ENCODE measurements at regions not wholly inside any gene's neighbourhood (a gene's known extent, or its start where the extent isn't known, plus 50 kb on each side); places are given as distances from the start of the nearest gene placed in this dataset.

- H3K9me2 ChIP-seq (replicated peaks; ENCODE audit: insufficient read depth, low read length), result no peaks in the 10 kb centered on the region
- no peak for TF ChIP-seq CTCF (IDR thresholded peaks at IDR 0.05; ENCODE audit: insufficient read depth, low read length, poor library complexity, severe bottlenecking)
- no peak for TF ChIP-seq EZH2phosphoT487 (conservative IDR thresholded peaks at IDR 0.05; ENCODE audit: low read length)
- no peak overlapping the region for H3K4me3 ChIP-seq (ENCODE audit: insufficient read depth, low read length, poor library complexity, severe bottlenecking)
- H3K27me3 ChIP-seq (ENCODE audit: low read length), result no peaks in the 10 kb centered on the region
- no peaks in the 10 kb centered on the region for H3F3A ChIP-seq (ENCODE audit: insufficient read depth)
- no peaks in the 10 kb centered on the region for H3K36me3 ChIP-seq (ENCODE audit: low read length)
- no peak overlapping the region for H3K9ac ChIP-seq (ENCODE audit: low read length)
- H3K9me3 ChIP-seq (ENCODE audit: insufficient read depth, low read length), result no peaks in the 10 kb centered on the region
- H3K4me2 ChIP-seq (ENCODE audit: low read depth, low read length, poor library complexity, severe bottlenecking), result no peak overlapping the region
- H2AFZ ChIP-seq (ENCODE audit: low read depth, low read length, severe bottlenecking), result no peak overlapping the region
- no peaks in the 10 kb centered on the region for H4K20me1 ChIP-seq (ENCODE audit: low read depth, low read length)
- no peak overlapping the region for H3K27ac ChIP-seq (ENCODE audit: low read depth, low read length)
- H3K79me2 ChIP-seq (ENCODE audit: insufficient read depth, low read length), result no peaks in the 10 kb centered on the region
These were observed 400.5 kb downstream of the SHANK2 start for GRCh38 chr11:70851907-70852306.

- TF ChIP-seq CTCF (IDR thresholded peaks at IDR 0.05; ENCODE audit: insufficient read depth, low read length, poor library complexity, severe bottlenecking) (no peak), EZH2phosphoT487 (conservative IDR thresholded peaks at IDR 0.05; ENCODE audit: low read length) (no peak)
- Histone ChIP-seq H3K9me3 (ENCODE audit: insufficient read depth, low read length) (no peaks in the 10 kb centered on the region), H3F3A (ENCODE audit: insufficient read depth) (no peaks in the 10 kb centered on the region), H3K36me3 (ENCODE audit: low read length) (no peaks in the 10 kb centered on the region), H3K9ac (ENCODE audit: low read length) (no peak overlapping the region), H3K27ac (ENCODE audit: low read depth, low read length) (no peak overlapping the region), H3K4me2 (ENCODE audit: low read depth, low read length, poor library complexity, severe bottlenecking) (no peak overlapping the region), H3K9me2 (replicated peaks; ENCODE audit: insufficient read depth, low read length) (no peaks in the 10 kb centered on the region), H2AFZ (ENCODE audit: low read depth, low read length, severe bottlenecking) (no peak overlapping the region), H3K4me3 (ENCODE audit: insufficient read depth, low read length, poor library complexity, severe bottlenecking) (no peak overlapping the region), H4K20me1 (ENCODE audit: low read depth, low read length) (no peaks in the 10 kb centered on the region), H3K27me3 (ENCODE audit: low read length) (no peaks in the 10 kb centered on the region), H3K79me2 (ENCODE audit: insufficient read depth, low read length) (no peaks in the 10 kb centered on the region)
These were observed 399.2 kb downstream of the SHANK2 start for GRCh38 chr11:70853068-70853769.

GRCh38 chr11:70853770-70854108 is 398.6 kb downstream of the SHANK2 start:
- no peak overlapping the region for H3K27ac ChIP-seq (ENCODE audit: low read depth, low read length)
- H2AFZ ChIP-seq (ENCODE audit: low read depth, low read length, severe bottlenecking), result no peak overlapping the region
- no peaks in the 10 kb centered on the region for H3K36me3 ChIP-seq (ENCODE audit: low read length)

More at GRCh38 chr11:70853770-70854108, 398.6 kb downstream of the SHANK2 start:
- Histone ChIP-seq H3K27me3 (ENCODE audit: low read length) (no peaks in the 10 kb centered on the region), H3F3A (ENCODE audit: insufficient read depth) (no peaks in the 10 kb centered on the region), H3K9ac (ENCODE audit: low read length) (no peak overlapping the region), H3K4me3 (ENCODE audit: insufficient read depth, low read length, poor library complexity, severe bottlenecking) (no peak overlapping the region), H3K4me2 (ENCODE audit: low read depth, low read length, poor library complexity, severe bottlenecking) (no peak overlapping the region), H3K9me3 (ENCODE audit: insufficient read depth, low read length) (no peaks in the 10 kb centered on the region), H3K79me2 (ENCODE audit: insufficient read depth, low read length) (no peaks in the 10 kb centered on the region), H4K20me1 (ENCODE audit: low read depth, low read length) (no peaks in the 10 kb centered on the region), H3K9me2 (replicated peaks; ENCODE audit: insufficient read depth, low read length) (no peaks in the 10 kb centered on the region)
- no peak for TF ChIP-seq EZH2phosphoT487 (conservative IDR thresholded peaks at IDR 0.05; ENCODE audit: low read length)
- no peak for TF ChIP-seq CTCF (IDR thresholded peaks at IDR 0.05; ENCODE audit: insufficient read depth, low read length, poor library complexity, severe bottlenecking)
